GM12878 (cell line): ENCODE measurements at regions not wholly inside any gene's neighbourhood (a gene's known extent, or its start where the extent isn't known, plus 50 kb on each side); places are given as distances from the start of the nearest gene placed in this dataset.

Experiments used
- ATF2 ChIP-seq: IDR thresholded peaks from 2 replicates; pipeline ENCODE4 v1.6.1; 2012; ENCODE audit warnings: low read length, inconsistent platforms
- CEBPB ChIP-seq, 2 experiments: fragments of 150-350 bp in 1 of 2; IDR thresholded peaks; 2 replicates each; pipeline ENCODE4 v1.6.1; 2012 to 2014; ENCODE audit warnings: low read depth in 2 of 2, low read length in 2 of 2, borderline replicate concordance in 1 of 2, inconsistent platforms in 1 of 2
- CTCF ChIP-seq, 3 experiments: IDR thresholded peaks in 2 of 3; conservative IDR thresholded peaks in 1 of 3; 2 replicates each; pipeline ENCODE4 v1.5.1; 2011; ENCODE audit warnings: low read depth in 3 of 3, low read length in 3 of 3, mild to moderate bottlenecking in 3 of 3, control low read depth in 2 of 3, moderate library complexity in 2 of 3, inconsistent platforms in 1 of 3, mixed read lengths in 1 of 3; ENCODE audit not compliant: control insufficient read depth in 2 of 3, insufficient read depth in 1 of 3; ENCODE audit errors: extremely low read depth in 1 of 3
- ELK1 ChIP-seq: IDR thresholded peaks from 2 replicates; pipeline ENCODE4 v1.6.1; 2012; ENCODE audit warnings: low read depth, low read length, improper control_type of control experiment
- EZH2 ChIP-seq: IDR thresholded peaks from 2 replicates; pipeline ENCODE4 v1.6.1; 2012; ENCODE audit warnings: low read depth, mild to moderate bottlenecking, control low read depth, inconsistent platforms, low read length, borderline replicate concordance; ENCODE audit not compliant: control insufficient read depth
- FOXM1 ChIP-seq: IDR thresholded peaks from 2 replicates; pipeline ENCODE4 v1.6.1; 2012; ENCODE audit warnings: low read depth, mild to moderate bottlenecking, inconsistent platforms, low read length, moderate library complexity
- JUND ChIP-seq: IDR thresholded peaks from 2 replicates; pipeline ENCODE4 v1.6.1; 2012; ENCODE audit warnings: low read depth, mild to moderate bottlenecking, low read length, improper control_type of control experiment, moderate library complexity
- POLR2AphosphoS5 ChIP-seq: IDR thresholded peaks from 2 replicates; pipeline ENCODE4 v1.6.1; 2011; ENCODE audit warnings: mild to moderate bottlenecking, low read length, inconsistent platforms
- RFX5 ChIP-seq: IDR thresholded peaks from 2 replicates; pipeline ENCODE4 v1.6.1; 2011; ENCODE audit warnings: low read depth, low read length, improper control_type of control experiment
- SREBF2 ChIP-seq: IDR thresholded peaks from 2 replicates; pipeline ENCODE4 v1.6.1; 2012; ENCODE audit warnings: mild to moderate bottlenecking, low read length
- SRF ChIP-seq, 2 experiments: IDR thresholded peaks; 2 replicates each; pipeline ENCODE4 v1.6.1; 2011; ENCODE audit warnings: low read depth in 2 of 2, low read length in 2 of 2, mild to moderate bottlenecking in 1 of 2, moderate library complexity in 1 of 2
- STAT3 ChIP-seq: IDR thresholded peaks from 2 replicates; pipeline ENCODE4 v1.6.1; 2011; ENCODE audit warnings: low read depth, low read length, improper control_type of control experiment
- USF2 ChIP-seq: IDR thresholded peaks from 2 replicates; pipeline ENCODE4 v1.6.1; 2011; ENCODE audit warnings: low read depth, low read length, improper control_type of control experiment, borderline replicate concordance

GRCh38 chr2:150100336-150100735 lies 387.1 kb downstream of the RND3 start:
- TF ChIP-seq ATF2 (no peak), JUND (no peak), EZH2 (no peak), ELK1 (no peak), RFX5 (no peak), USF2 (no peak), CTCF (IDR thresholded peaks at IDR 0.05 in 2 of 3, conservative IDR thresholded peaks at IDR 0.05 in 1 of 3; ENCODE audit: control insufficient read depth in 2 of 3, extremely low read depth in 1 of 3, insufficient read depth in 1 of 3, low read depth in 3 of 3, low read length in 3 of 3) (no peak), POLR2AphosphoS5 (no peak), SRF (IDR thresholded peaks at IDR 0.05; ENCODE audit: low read depth in 2 of 2, low read length in 2 of 2) (no peak), SREBF2 (no peak), FOXM1 (no peak), CEBPB (IDR thresholded peaks at IDR 0.05; ENCODE audit: borderline replicate concordance in 1 of 2, low read depth in 2 of 2, low read length in 2 of 2) (no peak), STAT3 (no peak)
